ENCODE measurements at regions not wholly inside any gene's neighbourhood (a gene's known extent, or its start where the extent isn't known, plus 50 kb on each side); places are given as distances from the start of the nearest gene placed in this dataset.

- no peak for DNase-seq (ENCODE audit: low read depth)
These were observed 233.7 kb downstream of the MYCN start for GRCh38 chr2:16173893-16174692.

DNA sequence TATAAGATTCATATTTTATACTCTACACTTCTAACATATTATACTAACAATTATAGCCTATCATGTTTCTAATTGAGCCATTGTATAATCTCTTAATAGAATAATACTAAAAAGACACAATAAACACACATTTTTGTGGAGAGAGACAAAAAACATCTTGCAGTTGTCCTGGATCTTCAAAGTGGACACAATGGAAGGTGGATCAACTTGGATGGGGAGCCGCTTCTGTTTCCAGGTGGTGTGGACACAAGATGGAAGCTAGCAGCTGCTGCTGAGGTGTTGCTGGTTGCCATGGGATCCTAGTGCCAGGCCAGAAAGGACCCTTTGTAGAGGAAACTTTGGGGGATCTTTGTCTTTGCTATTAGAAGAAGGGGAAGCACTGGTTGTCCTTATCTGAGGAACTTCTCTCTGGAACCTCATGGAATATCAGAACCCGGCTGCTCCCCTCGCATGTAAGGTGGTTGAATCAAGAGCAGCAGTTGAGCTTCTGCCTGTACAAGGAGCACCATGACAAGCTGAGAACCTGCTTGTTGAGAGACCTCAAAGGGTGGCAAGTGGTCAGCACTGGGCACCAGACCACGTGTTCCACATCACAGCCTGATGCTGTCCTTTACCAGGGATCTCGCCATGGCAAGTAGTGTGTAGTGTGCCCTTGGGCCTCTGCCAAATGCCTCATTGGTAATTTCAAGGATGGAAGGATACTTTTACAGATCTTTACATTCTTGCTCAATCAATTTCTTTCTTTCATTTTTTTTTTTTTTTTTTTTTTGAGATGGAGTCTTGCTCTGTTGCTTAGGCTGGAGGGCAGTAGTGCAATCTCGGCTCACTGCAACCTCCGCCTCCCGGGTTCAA, 232.2 kb downstream of the MYCN start:
- DNase-seq (ENCODE audit: low read depth) = no peak

GRCh38 chr2:16171425-16171920, 231.1 kb downstream of the MYCN start:
- DNase-seq (ENCODE audit: low read depth) = no peak

GRCh38 chr2:16170675-16171424, 230.5 kb downstream of the MYCN start:
- DNase-seq (ENCODE audit: low read depth) = no peak

DNA sequence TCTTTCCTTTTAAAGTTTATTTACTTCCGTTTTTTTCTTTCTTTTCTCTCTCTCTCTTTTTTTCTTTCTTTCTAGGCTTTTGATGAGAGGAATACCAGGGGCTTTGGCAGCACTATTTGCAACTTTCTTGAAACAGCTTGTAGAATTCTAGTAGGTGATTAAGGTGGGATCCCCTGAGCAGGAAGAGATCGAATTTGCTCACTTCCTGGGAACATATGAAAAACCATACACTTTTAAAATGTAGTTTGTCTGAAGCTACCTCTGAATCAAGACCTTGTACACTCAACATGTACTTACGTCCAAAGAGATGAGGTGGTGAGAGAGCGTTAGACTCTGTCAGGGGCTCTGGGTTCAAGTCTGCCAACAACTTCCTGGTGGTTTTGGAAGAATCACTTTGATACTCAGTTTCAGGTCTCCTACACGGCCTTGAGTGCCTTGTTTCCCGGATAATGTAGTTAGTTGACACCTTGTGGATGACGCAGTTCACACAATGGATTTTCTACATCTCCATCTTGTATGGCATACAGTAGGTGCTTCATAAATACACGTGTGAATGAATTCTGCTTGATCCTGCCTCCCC, 229.1 kb downstream of the MYCN start:
- DNase-seq (ENCODE audit: low read depth) = no peak

DNA sequence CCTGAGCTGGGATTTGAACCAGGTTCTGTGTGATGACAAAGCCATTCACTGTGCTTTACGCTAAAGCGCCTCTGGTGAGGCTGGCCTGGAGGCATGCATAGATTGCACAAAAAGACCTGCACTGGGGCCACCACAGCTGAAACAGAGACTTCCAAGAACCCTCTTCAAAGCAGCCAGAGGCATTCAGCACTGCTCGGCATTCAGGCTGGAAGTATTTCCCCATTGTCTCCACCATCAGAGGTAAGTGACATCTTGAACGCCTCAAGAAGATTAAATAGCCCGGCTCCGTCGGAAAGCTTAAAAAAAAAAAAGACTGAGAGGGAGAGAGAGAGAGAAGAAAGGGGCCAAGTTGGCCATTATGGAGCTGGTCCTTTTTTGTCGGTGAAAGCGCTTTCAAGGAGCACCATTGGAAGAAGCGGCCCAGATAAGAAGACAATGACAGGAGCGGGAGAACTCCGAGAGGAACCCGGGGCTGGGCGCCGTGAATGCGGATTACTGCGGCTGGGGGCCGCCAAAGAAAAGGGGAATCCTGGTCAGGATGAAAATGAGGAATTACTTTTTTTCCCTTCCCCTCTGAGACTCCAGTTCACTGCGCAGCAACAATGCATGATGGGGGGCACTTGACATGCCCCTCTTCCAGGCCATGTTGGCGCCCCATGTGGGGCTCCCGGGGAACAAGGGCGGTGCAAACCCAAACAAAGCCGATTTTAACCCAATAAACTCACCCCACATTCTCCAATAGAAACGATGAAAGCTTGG, 228.3 kb downstream of the MYCN start:
- DNase-seq (ENCODE audit: low read depth) = no peak

GRCh38 chr2:16167870-16168426, 227.6 kb downstream of the MYCN start:
- DNase-seq (ENCODE audit: low read depth) = no peak

- DNase-seq (ENCODE audit: low read depth) = no peak
These were observed 227.1 kb downstream of the MYCN start for GRCh38 chr2:16167451-16167861.

DNA sequence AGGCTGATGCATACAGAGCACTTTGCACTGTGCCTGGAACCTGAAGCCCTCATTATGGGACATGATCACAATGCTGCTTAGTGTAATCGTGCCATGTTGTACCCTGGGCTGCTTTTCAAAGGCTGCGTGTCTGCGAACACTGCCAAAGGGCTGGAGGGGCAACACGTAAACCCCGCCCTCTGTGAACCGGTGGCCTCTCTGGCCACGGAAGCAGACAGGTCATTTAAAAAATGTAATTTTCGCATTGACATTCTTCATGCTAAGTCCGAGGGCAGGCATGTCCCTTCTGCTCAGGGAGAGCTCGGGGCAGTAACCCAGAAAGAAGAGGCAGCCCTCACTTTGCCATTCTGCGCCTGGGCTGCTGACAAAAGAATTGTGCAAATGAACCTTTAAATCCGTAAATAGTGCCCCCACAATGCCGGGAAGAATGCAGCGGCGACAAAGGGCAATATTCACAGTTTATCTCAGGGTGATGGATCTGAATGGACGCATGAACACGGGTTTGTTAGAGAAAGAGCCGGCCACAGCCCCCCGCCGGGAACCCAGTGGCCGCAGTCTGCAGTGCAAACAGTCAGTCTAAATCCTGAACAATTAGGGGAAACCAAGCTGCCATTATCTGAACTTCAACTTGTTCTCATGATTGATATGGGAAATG, 226.1 kb downstream of the MYCN start:
- no peak for DNase-seq (ENCODE audit: low read depth)

GRCh38 chr2:16165518-16166326, 225.4 kb downstream of the MYCN start:
- no peak for DNase-seq (ENCODE audit: low read depth)

DNA sequence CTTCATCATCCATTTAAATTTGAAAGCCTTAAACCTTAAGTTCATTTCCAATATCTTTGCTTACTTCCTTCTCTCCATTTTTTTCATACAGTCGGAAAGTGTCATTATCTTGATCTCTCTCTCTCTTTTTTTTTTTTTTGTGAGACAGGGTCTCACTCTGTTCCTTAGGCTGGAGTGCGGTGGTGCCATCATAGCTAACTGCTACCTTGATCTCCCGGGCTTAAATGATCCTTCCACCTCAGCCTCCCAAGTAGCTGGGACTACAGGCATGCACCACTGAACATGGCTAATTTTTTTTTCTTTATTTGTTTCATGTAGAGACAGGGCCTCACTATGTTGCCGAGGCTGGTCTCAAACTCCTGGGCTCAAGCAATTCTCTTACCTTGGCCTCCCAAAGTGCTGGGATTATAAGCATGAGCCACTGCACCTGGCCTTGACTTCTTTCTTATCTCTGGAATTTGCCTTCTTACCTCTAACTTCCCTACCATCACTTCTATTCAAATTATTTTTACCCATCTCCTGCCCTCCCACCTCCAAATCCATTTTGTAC, 222.2 kb downstream of the MYCN start:
- DNase-seq (ENCODE audit: low read depth) = no peak

DNA sequence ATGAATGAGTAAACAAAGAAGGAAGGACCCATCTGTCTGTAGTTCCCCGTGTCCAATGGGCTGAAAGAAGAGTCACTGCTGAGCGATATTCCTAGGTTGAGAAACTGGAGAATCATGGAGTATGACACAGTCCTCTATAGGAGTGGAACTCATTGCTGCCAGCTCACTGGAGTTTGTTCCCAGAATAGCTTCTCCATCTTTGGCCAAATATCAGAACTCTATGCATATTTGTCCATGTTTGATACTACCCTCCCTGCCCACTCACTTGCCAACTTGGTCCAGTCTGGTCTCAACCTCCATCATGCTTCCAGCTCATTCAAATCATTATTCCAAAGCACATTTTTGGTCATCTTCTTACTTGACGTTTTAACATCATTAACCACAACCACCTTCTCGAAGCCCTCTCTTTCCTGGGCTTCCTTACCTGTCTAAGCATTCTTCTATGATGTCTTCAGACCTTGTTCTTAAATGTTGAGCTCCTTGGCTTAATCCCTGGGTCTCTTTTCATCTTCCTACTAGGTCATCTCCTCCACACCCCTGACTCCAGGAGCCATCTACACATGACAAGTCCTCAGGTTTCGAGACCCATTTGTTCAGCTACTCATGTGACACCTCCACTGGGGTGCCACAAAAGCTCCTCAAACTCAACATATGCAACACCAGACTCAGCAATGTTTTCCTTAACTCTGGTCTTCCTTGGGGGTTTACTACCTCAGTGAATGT, 221.6 kb downstream of the MYCN start:
- no peak for DNase-seq (ENCODE audit: low read depth)

GRCh38 chr2:16161085-16161565, 220.8 kb downstream of the MYCN start:
- no peak for DNase-seq (ENCODE audit: low read depth)

DNA sequence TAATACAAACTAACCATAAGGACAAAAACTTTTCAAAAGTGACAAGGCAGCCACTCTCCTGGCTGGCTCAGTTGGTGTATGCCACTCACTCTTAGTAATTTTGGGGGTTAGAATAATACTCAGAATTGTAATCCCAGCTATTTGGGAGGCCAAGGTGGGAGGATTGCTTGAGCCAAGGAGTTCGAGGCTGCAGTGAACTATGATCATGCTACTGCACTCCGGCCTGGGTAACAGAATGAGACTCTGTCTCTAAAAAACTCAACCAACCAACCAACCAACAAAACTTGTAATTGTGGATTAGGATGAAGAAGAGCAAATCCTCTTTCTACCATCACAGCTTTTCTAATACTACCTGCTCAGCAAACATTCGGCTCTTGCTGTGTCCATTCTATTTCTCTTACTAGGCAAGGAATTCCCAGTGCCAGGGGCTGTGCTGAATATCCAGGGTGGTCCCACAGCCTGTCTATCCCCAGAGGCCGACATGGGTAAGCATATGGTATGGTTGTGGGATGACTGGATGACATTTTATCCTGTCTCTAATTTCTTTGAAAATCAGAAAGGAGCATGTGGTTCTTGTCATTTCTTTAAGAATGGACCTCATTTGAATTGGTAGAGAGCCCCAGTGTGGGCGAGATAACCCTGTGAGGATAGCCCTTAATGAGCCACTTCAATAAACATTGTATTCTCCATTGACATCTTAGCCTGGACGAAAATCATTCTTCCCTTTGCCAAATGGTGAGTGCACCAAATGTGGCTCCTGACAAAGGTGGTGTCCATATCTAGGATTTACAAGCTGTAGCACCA, 220.1 kb downstream of the MYCN start:
- DNase-seq (ENCODE audit: low read depth) = no peak

DNA sequence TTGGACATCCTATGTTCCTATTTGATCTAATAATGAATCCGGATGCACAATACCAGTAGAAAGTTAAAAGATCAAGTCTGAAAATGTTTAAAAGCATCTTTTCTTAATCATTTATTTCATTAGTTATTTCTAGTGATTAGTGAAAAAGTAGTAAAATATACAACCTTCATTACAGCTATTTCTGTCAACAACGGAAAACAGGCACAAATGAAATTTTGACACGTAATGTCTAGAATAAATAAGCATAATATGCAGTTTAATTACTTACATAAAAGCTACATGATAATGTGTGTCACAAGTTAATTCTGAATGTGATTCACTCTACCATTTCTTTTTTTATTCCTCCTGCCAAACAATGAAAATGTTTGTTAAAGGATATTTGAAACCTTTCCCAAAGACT, 216.1 kb downstream of the MYCN start:
- DNase-seq (ENCODE audit: low read depth) = no peak

- DNase-seq (ENCODE audit: low read depth) = no peak
These were observed 215.4 kb downstream of the MYCN start for GRCh38 chr2:16155766-16156165.

- no peak for DNase-seq (ENCODE audit: low read depth)
These were observed 215.0 kb downstream of the MYCN start for GRCh38 chr2:16155366-16155765.

Measured in activated T-helper 9 cell treated with anti-CD3 and anti-CD28 coated beads, Interleukin-2, amount 50 U/mL, for 16 hours (primary cell).